ENCODE measurements at regions not wholly inside any gene's neighbourhood (a gene's known extent, or its start where the extent isn't known, plus 50 kb on each side); places are given as distances from the start of the nearest gene placed in this dataset.

DNA sequence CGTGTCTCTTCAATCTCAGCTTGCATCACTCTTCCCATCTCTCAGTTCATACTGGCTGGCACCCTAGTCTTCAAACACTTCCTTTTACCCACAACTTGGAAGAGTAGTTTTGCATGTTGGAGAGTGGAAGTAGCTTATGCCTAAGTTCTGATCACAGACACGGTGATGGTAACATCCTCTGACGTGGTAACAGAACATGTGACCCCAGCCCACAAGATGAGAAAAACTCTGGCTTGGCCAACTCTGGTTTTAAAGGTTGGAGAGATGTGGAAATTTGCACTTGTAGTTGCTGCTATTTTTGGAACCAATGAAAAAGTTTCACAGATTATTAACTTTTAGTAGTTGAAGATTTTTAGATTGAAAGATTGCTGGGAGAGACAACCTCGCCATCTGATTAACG, 155.4 kb upstream of the SLC35G4 start:
- TF ChIP-seq, protein P1, sequence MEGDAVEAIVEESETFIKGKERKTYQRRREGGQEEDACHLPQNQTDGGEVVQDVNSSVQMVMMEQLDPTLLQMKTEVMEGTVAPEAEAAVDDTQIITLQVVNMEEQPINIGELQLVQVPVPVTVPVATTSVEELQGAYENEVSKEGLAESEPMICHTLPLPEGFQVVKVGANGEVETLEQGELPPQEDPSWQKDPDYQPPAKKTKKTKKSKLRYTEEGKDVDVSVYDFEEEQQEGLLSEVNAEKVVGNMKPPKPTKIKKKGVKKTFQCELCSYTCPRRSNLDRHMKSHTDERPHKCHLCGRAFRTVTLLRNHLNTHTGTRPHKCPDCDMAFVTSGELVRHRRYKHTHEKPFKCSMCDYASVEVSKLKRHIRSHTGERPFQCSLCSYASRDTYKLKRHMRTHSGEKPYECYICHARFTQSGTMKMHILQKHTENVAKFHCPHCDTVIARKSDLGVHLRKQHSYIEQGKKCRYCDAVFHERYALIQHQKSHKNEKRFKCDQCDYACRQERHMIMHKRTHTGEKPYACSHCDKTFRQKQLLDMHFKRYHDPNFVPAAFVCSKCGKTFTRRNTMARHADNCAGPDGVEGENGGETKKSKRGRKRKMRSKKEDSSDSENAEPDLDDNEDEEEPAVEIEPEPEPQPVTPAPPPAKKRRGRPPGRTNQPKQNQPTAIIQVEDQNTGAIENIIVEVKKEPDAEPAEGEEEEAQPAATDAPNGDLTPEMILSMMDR (IDR thresholded peaks at IDR 0.05): no peak
- TF ChIP-seq POLR2A (IDR thresholded peaks at IDR 0.05) (no peak), EP300 (IDR thresholded peaks at IDR 0.05) (no peak)

Measured in ovary (tissue), 3 donors.